IMR-90 (cell line): ENCODE measurements at regions not wholly inside any gene's neighbourhood (a gene's known extent, or its start where the extent isn't known, plus 50 kb on each side); places are given as distances from the start of the nearest gene placed in this dataset.

Experiments
- ATAC-seq: fragments of 200-7000 bp; cut with Tn5 transposase; 2 replicates; pipeline ENCODE4 v1.9.1; 2020; ENCODE audit warnings: low read depth, mild to moderate bottlenecking, moderate library complexity
- BruUV-seq: library from RNA; stranded (reverse); fragments of 400-500 nt; replicated peaks from 2 replicates; lab custom pipeline; 2021; lab: Mats Ljungman, UMichigan
- CTCF ChIA-PET: fragments of 300-600 bp; formaldehyde crosslinking; extraction: SDS; loops from one replicate; lab custom pipeline; 2021; ENCODE audit warnings: antibody characterized with exemption; lab: Yijun Ruan, JAX
- POLR2A ChIA-PET: fragments of 300-600 bp; sonication (Branson Sonifier 250); formaldehyde crosslinking; loops from one replicate; lab custom pipeline; 2022; ENCODE audit warnings: antibody characterized with exemption; ENCODE audit not compliant: unreplicated experiment; lab: Charles Lee
- DNase-seq: peaks from one replicate; pipeline ENCODE4 v3.0.0; 2013
- H2AFZ ChIP-seq: replicated peaks from 2 replicates; pipeline ENCODE3; 2013; ENCODE audit warnings: low read length, mild to moderate bottlenecking; ENCODE audit not compliant: poor library complexity
- H2AK5ac ChIP-seq: 2 replicates; pipeline ENCODE4 v1.6.1; 2013; ENCODE audit warnings: low read depth, low read length, inconsistent platforms
- H2AK9ac ChIP-seq: replicated peaks from 2 replicates; pipeline ENCODE3; 2013; ENCODE audit warnings: mild to moderate bottlenecking, low read depth, low read length, moderate library complexity; ENCODE audit not compliant: poor library complexity
- H2BK120ac ChIP-seq: 2 replicates; pipeline ENCODE4 v1.6.1; 2013; ENCODE audit warnings: low read depth, low read length, inconsistent platforms
- H2BK15ac ChIP-seq: 3 replicates; pipeline ENCODE4 v1.6.1; 2013; ENCODE audit warnings: low read depth, low read length, inconsistent platforms
- H2BK20ac ChIP-seq: 2 replicates; pipeline ENCODE4 v1.6.1; 2013; ENCODE audit warnings: low read depth, mild to moderate bottlenecking, inconsistent platforms, low read length, moderate library complexity
- H2BK5ac ChIP-seq: 2 replicates; pipeline ENCODE4 v1.6.1; 2013; ENCODE audit warnings: mild to moderate bottlenecking, low read depth, low read length, inconsistent platforms; ENCODE audit not compliant: poor library complexity, severe bottlenecking
- H3K14ac ChIP-seq: replicated peaks from 2 replicates; pipeline ENCODE4 v1.6.1; 2013; ENCODE audit warnings: low read depth, low read length, inconsistent platforms
- H3K18ac ChIP-seq: 2 replicates; pipeline ENCODE4 v1.6.1; 2013; ENCODE audit warnings: low read depth, low read length, control low read depth
- H3K23ac ChIP-seq: 2 replicates; pipeline ENCODE4 v1.6.1; 2013; ENCODE audit warnings: low read depth, low read length, inconsistent platforms
- H3K27ac ChIP-seq: 2 replicates; pipeline ENCODE4 v1.5.1; 2013; ENCODE audit warnings: mild to moderate bottlenecking, control low read depth, low read length; ENCODE audit not compliant: insufficient read depth
- H3K27me3 ChIP-seq: 2 replicates; pipeline ENCODE4 v1.6.1; 2013; ENCODE audit warnings: low read length; ENCODE audit not compliant: control insufficient read depth, insufficient read depth
- H3K36me3 ChIP-seq: 2 replicates; pipeline ENCODE4 v1.6.1; 2013; ENCODE audit warnings: low read length, mixed read lengths; ENCODE audit not compliant: control insufficient read depth, insufficient read depth
- H3K4ac ChIP-seq: 2 replicates; pipeline ENCODE4 v1.6.1; 2013; ENCODE audit warnings: low read depth, low read length, inconsistent platforms
- H3K4me1 ChIP-seq: 2 replicates; pipeline ENCODE4 v1.6.1; 2013; ENCODE audit warnings: low read length, mixed read lengths; ENCODE audit not compliant: control insufficient read depth, insufficient read depth
- H3K4me2 ChIP-seq: 2 replicates; pipeline ENCODE4 v1.6.1; 2013; ENCODE audit warnings: low read depth, mild to moderate bottlenecking, control low read depth, low read length, moderate library complexity
- H3K4me3 ChIP-seq: 2 replicates; pipeline ENCODE4 v1.5.1; 2013; ENCODE audit warnings: low read depth, mild to moderate bottlenecking, control low read depth, low read length, moderate library complexity; ENCODE audit not compliant: insufficient read depth
- H3K56ac ChIP-seq: 2 replicates; pipeline ENCODE4 v1.6.1; 2013; ENCODE audit warnings: low read length, inconsistent platforms; ENCODE audit not compliant: insufficient read depth; ENCODE audit errors: extremely low read depth
- H3K79me1 ChIP-seq, 2 experiments: 2 replicates each; pipeline ENCODE4 v1.6.1; 2013; ENCODE audit warnings: low read length in 2 of 2, inconsistent platforms in 1 of 2, low read depth in 1 of 2
- H3K9ac ChIP-seq: 2 replicates; pipeline ENCODE4 v1.6.1; 2013; ENCODE audit warnings: low read depth, low read length, control low read depth
- H3K9me1 ChIP-seq: 2 replicates; pipeline ENCODE4 v1.6.1; 2013; ENCODE audit warnings: low read length, inconsistent platforms; ENCODE audit not compliant: insufficient read depth
- H3K9me3 ChIP-seq: 2 replicates; pipeline ENCODE4 v1.6.1; 2013; ENCODE audit warnings: low read length; ENCODE audit not compliant: control insufficient read depth, insufficient read depth
- H4K20me1 ChIP-seq: 2 replicates; pipeline ENCODE4 v1.6.1; 2013; ENCODE audit warnings: low read length, inconsistent platforms; ENCODE audit not compliant: insufficient read depth
- H4K5ac ChIP-seq: 2 replicates; pipeline ENCODE4 v1.6.1; 2013; ENCODE audit warnings: mild to moderate bottlenecking, low read depth, low read length, control low read depth
- H4K8ac ChIP-seq, 2 experiments: 2 replicates each; pipeline ENCODE4 v1.6.1; 2013; ENCODE audit warnings: low read depth in 2 of 2, low read length in 2 of 2, control low read depth in 1 of 2, inconsistent platforms in 1 of 2
- H4K91ac ChIP-seq: 2 replicates; pipeline ENCODE4 v1.6.1; 2013; ENCODE audit warnings: low read depth, low read length, inconsistent platforms; ENCODE audit not compliant: insufficient read depth
- BHLHE40 ChIP-seq: fragments of 150-350 bp; IDR thresholded peaks from 2 replicates; pipeline ENCODE4 v1.6.1; 2016; ENCODE audit warnings: mild to moderate bottlenecking, low read depth, low read length
- CEBPB ChIP-seq: IDR thresholded peaks from 2 replicates; pipeline ENCODE4 v1.6.1; 2012; ENCODE audit warnings: low read depth, low read length, improper control_type of control experiment
- CTCF ChIP-seq: conservative IDR thresholded peaks from 2 replicates; pipeline ENCODE4 v1.5.1; 2012; ENCODE audit warnings: mild to moderate bottlenecking, low read depth, low read length, improper control_type of control experiment
- ELK1 ChIP-seq: fragments of 150-350 bp; IDR thresholded peaks from 2 replicates; pipeline ENCODE4 v1.6.1; 2016; ENCODE audit warnings: low read depth, mild to moderate bottlenecking, low read length, moderate library complexity, borderline replicate concordance
- MAFK ChIP-seq: IDR thresholded peaks from 2 replicates; pipeline ENCODE4 v1.6.1; 2012; ENCODE audit warnings: low read depth, low read length, improper control_type of control experiment
- MAZ ChIP-seq: IDR thresholded peaks from 2 replicates; pipeline ENCODE4 v1.6.1; 2012; ENCODE audit warnings: low read depth, mild to moderate bottlenecking, low read length, improper control_type of control experiment, moderate library complexity, borderline replicate concordance
- MXI1 ChIP-seq: IDR thresholded peaks from 2 replicates; pipeline ENCODE4 v1.6.1; 2012; ENCODE audit warnings: low read depth, mild to moderate bottlenecking, low read length, moderate library complexity, borderline replicate concordance
- NFE2L2 ChIP-seq: fragments of 150-350 bp; IDR thresholded peaks from 2 replicates; pipeline ENCODE4 v1.6.1; 2016; ENCODE audit warnings: low read depth, mild to moderate bottlenecking, low read length
- RAD21 ChIP-seq: IDR thresholded peaks from 2 replicates; pipeline ENCODE4 v1.6.1; 2012; ENCODE audit warnings: low read length, improper control_type of control experiment
- RCOR1 ChIP-seq: IDR thresholded peaks from 2 replicates; pipeline ENCODE4 v1.6.1; 2012; ENCODE audit warnings: mild to moderate bottlenecking, low read length, improper control_type of control experiment; ENCODE audit not compliant: insufficient replicate concordance
- RFX5 ChIP-seq: IDR thresholded peaks from 2 replicates; pipeline ENCODE4 v1.8.0; 2012; ENCODE audit warnings: low read depth, mild to moderate bottlenecking, low read length, moderate library complexity
- SMC3 ChIP-seq: fragments of 150-350 bp; IDR thresholded peaks from 2 replicates; pipeline ENCODE4 v1.6.1; 2016; ENCODE audit warnings: low read depth, mild to moderate bottlenecking, antibody characterized with exemption, low read length, moderate library complexity
- WGBS, 2 experiments: methylation state at CpG; one replicate each; pipeline versions ENCODE4 v1.1.5 to v1.1.7; 2013; ENCODE audit warnings: missing lambda C conversion rate in 2 of 2; ENCODE audit not compliant: insufficient read length in 1 of 2; ENCODE audit errors: extremely low coverage in 2 of 2; 5-methylcytosine and 5-hydroxymethylcytosine counted together
- dilution Hi-C: fragments of 300-500 bp; cut with HindIII; formaldehyde crosslinking; loops from one replicate; pipeline ENCODE4 v1.14.3; 2018; ENCODE audit warnings: low sequenced_read_pairs; ENCODE audit not compliant: unreplicated experiment
- in situ Hi-C: fragments of 300-500 bp; cut with MboI; formaldehyde crosslinking; loops from 3 replicates; pipeline ENCODE4 v1.14.3; 2019; ENCODE audit warnings: low sequenced_read_pairs, inconsistent platforms, mixed read lengths
- intact Hi-C: fragments of 100-400 bp; cut with micrococcal nuclease; formaldehyde crosslinking; loops from 2 replicates; pipeline ENCODE4 v1.10.0; 2022

- POLR2A ChIA-PET: no interaction called here
- intact Hi-C loops: loop anchor here (10.0 kb wide), 1 partner anchor 1020 kb away; no protein-coding TSS in a partner anchor
- no peak overlapping the region for H3K4me2 ChIP-seq
Observed at GRCh38 chr12:92404259-92404894, 258.7 kb upstream of the BTG1 start.

More at GRCh38 chr12:92404259-92404894, 258.7 kb upstream of the BTG1 start:
- Histone ChIP-seq H2BK15ac (no peak overlapping the region), H2BK5ac (no peak overlapping the region), H2AK5ac (no peak overlapping the region), H3K79me1 (no peaks in the 10 kb centered on the region), H3K9me1 (no peaks in the 10 kb centered on the region), H3K18ac (no peak overlapping the region), H3K14ac (no peak overlapping the region), H3K4me1 (no peaks in the 10 kb centered on the region), H3K27me3 (peaks cover 8% of the 10 kb centered on the region), H2BK120ac (no peak overlapping the region), H2BK20ac (no peak overlapping the region), H3K36me3 (no peaks in the 10 kb centered on the region), H3K9ac (no peak overlapping the region), H3K56ac (no peak overlapping the region), H4K5ac (no peak overlapping the region), H3K27ac (no peak overlapping the region), H4K91ac (no peak overlapping the region), H2AK9ac (no peak overlapping the region), H3K4me3 (no peak overlapping the region), H3K23ac (no peak overlapping the region), H4K8ac (no peak overlapping the region), H2AFZ (no peak overlapping the region), H3K9me3 (0 out of 2 replicates have a peak, but pooled peaks cover 2% of the 10 kb centered on the region), H4K20me1 (no peaks in the 10 kb centered on the region), H3K4ac (no peak overlapping the region)
- no peak for TF ChIP-seq RCOR1
- TF ChIP-seq MXI1: no peak
- no peak for TF ChIP-seq BHLHE40
- no peak for TF ChIP-seq RAD21
- no peak for TF ChIP-seq SMC3
- TF ChIP-seq NFE2L2: no peak
- TF ChIP-seq CTCF: no peak
- TF ChIP-seq RFX5: no peak
- no peak for TF ChIP-seq CEBPB
- TF ChIP-seq MAFK: no peak
- TF ChIP-seq ELK1: no peak
- no peak for TF ChIP-seq MAZ
- BruUV-seq: no TSS peak
- CTCF ChIA-PET: no interaction called here
- no CpG with 5 or more reads among the region's 1 CpG for WGBS, 2 experiments
- dilution Hi-C loops: no loop called here
- no peak for ATAC-seq
- DNase-seq: no peak
- in situ Hi-C loops: no loop called here
